ENCODE measurements at regions not wholly inside any gene's neighbourhood (a gene's known extent, or its start where the extent isn't known, plus 50 kb on each side); places are given as distances from the start of the nearest gene placed in this dataset.
"Not testable (repeated sequence)": the region's sequence is repeated elsewhere in the genome, so short reads cannot be mapped to it uniquely, and the experiment has no call there.

DNA sequence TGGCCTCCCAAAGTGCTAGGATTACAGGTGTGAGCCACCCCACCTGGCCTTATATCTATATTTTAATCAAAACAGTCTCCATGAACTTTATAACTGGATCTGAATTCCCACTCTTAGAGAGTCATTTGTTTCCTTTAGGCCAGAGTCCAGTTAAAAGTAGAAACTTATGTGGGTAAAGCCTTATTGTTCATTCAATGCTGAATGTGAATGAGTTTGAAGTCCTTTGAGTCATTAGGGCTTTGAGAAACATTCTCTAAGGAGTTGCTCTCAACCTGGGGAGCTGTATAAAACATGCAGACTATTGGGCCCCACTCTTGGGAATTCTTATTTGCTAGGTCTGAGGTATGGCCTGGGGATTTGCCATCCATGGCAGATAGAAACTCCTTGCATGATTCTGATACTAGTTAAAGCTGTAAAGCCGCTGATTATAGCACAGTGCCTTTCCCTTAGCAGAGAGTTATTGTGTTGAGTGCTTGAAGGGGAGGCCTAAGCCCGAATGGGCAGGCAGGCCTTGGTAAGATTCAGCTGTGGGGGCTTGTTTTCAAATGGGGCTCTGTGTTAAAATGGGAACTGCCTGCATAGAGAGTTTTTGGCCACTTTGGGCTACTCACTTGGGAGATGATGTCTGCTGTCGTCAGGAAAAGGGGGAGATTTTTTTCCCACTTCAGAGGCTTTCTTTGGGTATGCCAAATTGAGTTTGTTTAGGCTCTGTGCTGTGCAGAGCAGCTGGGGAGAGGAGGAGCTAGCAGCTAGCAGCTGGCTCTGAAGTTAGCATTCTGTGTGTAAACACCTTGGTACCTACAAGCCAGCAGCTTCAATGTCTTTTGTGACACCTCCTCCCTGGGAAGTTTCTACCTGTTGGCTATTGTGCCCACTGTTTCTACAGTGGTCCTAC, 117.5 kb downstream of the DACT1 start:
- DNase-seq, result no peak

GRCh38 chr14:58760121-58760520, 122.4 kb downstream of the DACT1 start:
- no peak for DNase-seq

DNA sequence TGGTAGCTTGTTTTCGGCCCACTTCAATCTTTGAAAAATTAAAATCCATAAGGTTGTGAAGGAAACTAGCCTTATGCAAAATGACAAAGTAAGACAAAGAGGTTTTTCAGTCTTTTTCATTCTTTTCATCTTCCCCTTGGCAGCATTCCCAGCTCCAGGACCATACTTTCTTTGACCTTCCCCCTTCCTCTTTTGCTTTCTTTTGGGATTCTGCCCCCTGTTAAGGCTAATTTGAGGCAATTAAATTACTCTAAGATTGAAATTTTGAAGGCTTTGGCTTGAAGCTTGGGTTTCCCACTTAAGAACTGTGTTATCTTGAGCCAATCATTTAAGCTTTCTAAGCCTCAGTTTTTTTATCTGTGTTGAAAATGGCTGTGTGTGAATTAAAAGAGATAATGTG, 124.9 kb downstream of the DACT1 start:
- DNase-seq, result no peak

DNA sequence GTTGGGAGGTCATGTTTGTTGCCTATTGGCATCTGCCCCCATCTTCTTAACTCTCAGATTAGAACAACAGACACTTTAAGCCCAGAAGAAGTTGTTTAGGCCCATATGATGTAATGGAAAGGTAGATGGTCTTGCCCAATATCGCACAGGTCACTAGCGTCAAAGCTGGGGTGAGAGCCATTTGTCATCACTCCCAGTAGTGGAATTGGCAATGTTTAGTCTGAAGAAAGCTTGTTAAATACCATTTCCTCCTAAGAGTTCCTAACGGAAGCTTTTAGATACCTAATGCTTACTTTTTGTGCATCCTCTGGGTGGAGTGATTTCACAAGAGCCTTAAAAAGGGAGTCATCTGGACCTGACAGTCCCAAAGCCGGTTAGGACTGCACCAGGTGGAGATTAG, 125.4 kb downstream of the DACT1 start:
- DNase-seq, result no peak

GRCh38 chr14:58765418-58765831, 127.7 kb downstream of the DACT1 start:
- DNase-seq, result no peak

- no peak for DNase-seq
These were observed 128.1 kb downstream of the DACT1 start for GRCh38 chr14:58765843-58766242.

DNA sequence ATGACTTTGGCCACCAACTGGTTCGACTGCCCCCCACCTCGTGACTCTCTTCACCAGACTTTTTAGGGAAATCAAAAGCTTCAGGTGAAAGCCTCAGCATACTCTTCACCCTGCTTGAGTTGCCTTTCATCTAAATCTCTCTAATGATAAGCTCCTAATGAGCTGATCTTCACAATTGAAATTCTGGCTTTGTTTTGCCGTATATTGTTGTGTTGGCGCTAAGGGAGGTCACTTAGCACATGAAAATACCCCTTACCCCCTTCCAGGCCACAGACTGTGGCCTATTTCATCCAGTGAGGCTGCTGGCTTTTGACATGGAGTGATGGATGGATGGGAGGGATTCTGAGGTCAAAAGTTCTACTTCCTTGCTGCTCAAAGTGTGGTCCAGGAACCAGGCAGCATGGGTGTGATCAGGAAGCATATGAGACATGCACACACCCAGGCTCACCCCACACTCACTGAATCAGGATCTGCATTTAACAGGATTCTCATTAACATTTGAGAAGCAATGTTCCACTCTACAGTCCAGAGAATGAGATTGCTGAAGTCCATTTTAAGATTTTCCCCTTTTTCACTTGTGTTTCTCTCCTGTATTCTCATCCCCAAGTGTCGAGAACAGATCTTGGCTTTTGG, 131.4 kb downstream of the DACT1 start:
- DNase-seq, result no peak

DNA sequence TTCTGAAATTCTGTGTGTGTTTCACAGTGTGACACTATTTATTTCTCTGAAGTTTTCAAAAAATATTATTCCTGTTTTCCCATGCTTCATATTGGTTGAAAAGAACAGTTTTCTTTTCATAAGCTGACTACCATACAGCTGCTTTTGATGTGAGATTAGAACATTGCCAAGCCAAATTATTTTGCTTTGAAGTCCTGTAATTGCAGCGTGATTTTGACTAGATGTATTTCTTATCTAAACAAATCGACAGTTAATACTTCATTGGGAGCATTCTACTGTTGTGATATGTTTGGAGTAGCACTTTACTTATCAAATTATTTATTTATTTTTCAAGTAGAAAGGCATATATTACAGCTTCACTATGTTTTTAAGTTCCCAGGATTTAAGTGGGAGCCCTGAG, 132.0 kb downstream of the DACT1 start:
- no peak for DNase-seq

GRCh38 chr14:58770491-58770982, 132.8 kb downstream of the DACT1 start:
- no peak for DNase-seq

- no peak for DNase-seq
These were observed 133.3 kb downstream of the DACT1 start for GRCh38 chr14:58771016-58771415.

- no peak for DNase-seq
These were observed 134.4 kb downstream of the DACT1 start for GRCh38 chr14:58772116-58772515.

- DNase-seq, result peak; percentile 29
These were observed 135.2 kb downstream of the DACT1 start for GRCh38 chr14:58772794-58773620.

GRCh38 chr14:58774531-58774930, 136.8 kb downstream of the DACT1 start:
- no peak for DNase-seq

- DNase-seq, result not testable (repeated sequence)
These were observed 137.4 kb downstream of the DACT1 start for GRCh38 chr14:58775130-58775529.

- DNase-seq, result no peak
These were observed 138.8 kb downstream of the DACT1 start for GRCh38 chr14:58776516-58776915.

DNA sequence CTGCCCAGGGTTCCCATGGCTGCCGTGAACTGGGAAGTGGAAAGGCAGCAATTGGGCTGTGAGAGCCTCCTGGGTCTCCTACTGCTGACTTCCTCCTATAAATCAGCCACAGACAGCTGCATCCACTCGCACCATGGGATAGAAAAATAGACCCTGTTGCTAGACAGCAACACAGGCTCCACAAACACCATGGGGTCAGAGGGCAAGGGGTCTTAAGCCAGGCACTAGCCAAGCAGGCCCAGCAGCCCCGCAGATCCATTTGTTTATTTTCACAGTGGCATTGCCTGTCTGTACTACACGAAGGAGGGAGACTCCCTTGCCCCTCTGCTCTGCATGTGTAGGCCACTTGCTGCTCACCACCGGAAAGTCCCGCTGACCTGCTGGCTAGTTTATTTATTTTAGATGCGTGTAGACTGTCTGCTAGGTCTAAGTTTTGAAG, 139.8 kb downstream of the DACT1 start:
- no peak for DNase-seq

DNA sequence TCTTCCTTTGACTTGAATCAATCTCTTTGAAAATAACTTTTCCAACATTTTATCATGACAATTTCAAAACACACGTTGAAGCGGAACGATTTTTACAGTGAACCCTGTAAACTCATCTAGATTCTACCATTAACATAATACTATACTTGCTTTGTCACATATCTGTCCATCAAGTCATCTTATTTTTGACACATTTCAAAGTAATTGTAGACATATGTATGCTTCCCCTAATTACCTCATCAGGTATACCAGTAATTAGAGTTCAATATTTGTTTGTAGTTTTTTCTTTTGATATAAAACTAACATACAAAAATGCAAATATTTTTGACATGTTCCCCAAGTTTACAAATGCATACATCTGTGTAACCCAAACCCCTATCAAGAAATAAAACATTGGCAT, 140.4 kb downstream of the DACT1 start:
- DNase-seq, result no peak

DNA sequence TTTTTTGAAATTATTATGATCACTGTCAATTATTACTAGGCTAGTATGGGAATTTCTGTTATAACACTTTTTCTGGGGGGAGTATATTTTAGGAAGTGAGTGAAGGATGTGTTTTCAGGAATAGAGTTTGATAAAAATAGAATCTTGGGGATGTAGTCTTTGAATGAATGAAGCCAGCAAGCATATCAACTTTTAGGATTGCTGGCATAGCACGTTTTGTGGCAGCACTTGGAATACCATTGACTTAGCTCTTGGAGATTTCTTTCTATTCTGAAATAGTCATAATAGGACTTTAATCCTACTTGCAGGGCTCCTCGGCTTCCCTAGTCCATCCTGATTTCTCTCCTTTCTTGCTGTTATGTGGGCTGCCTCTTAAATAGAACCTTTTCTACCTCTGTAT, 141.6 kb downstream of the DACT1 start:
- no peak for DNase-seq

- no peak for DNase-seq
These were observed 142.4 kb downstream of the DACT1 start for GRCh38 chr14:58780185-58780584.

GRCh38 chr14:58780605-58781004, 142.8 kb downstream of the DACT1 start:
- no peak for DNase-seq

GRCh38 chr14:58782011-58782410, 144.2 kb downstream of the DACT1 start:
- DNase-seq, result no peak

DNA sequence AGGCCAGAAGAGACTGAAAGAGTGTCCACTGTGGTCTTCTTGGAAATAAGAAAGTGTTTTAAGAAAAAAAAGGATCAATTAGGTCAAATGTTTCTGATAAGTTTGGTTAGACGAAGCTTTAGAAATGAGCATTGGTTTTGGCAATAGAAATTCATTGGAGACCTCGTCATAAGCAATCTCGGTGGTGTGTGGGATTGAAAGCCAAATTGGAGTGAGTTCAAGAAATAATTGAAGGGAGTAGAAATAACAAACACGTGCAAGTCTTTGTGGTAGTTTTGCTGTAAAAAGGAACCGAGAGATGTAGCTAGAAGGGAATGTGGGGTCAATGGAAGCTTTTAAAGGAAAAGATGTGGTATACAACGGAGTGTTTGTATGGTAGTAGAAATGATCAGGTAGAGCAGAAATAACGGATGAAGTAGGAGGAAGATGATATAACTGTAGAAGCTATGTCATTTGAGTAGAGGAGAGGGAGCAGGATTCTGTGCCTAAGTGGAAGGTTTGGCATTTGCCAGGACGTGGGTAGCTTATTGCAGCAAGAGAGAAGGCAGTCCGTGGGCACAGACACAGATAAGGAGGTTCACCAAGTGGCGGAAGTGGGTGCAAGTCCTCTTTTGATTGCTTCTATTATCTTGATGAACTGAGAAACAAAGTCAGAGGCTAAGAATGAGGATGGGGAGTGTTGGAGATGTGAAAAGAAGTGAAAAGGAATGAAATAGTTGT, 146.2 kb downstream of the DACT1 start:
- DNase-seq, result no peak

- DNase-seq, result no peak
These were observed 147.2 kb downstream of the DACT1 start for GRCh38 chr14:58784931-58785330.
